HG03280 (cell line): ENCODE measurements at regions not wholly inside any gene's neighbourhood (a gene's known extent, or its start where the extent isn't known, plus 50 kb on each side); places are given as distances from the start of the nearest gene placed in this dataset.
"Not testable (repeated sequence)": the region's sequence is repeated elsewhere in the genome, so short reads cannot be mapped to it uniquely, and the experiment has no call there.

Experiments used
- ATAC-seq: cut with Tn5 transposase; IDR thresholded peaks from one replicate; pipeline ENCODE4 v1.9.1; 2021; ENCODE audit warnings: mild to moderate bottlenecking, moderate library complexity; ENCODE audit not compliant: unreplicated experiment

GRCh38 chrX:10945498-10945897 is 165.6 kb upstream of the HCCS start:
- no peak for ATAC-seq

GRCh38 chrX:10949541-10949940 is 161.6 kb upstream of the HCCS start:
- no peak for ATAC-seq

- no peak for ATAC-seq
Measured at GRCh38 chrX:10952619-10953018, 158.5 kb upstream of the HCCS start.

- ATAC-seq = no peak
Measured at GRCh38 chrX:10965174-10965798, 145.8 kb upstream of the HCCS start.

GRCh38 chrX:10966057-10966456 is 145.1 kb upstream of the HCCS start:
- no peak for ATAC-seq

- ATAC-seq = no peak
Measured at GRCh38 chrX:10971176-10971575, 140.0 kb upstream of the HCCS start.

- no peak for ATAC-seq
Measured at GRCh38 chrX:10971759-10972158, 139.4 kb upstream of the HCCS start.

GRCh38 chrX:10972706-10973105 is 138.4 kb upstream of the HCCS start:
- ATAC-seq = no peak

GRCh38 chrX:10974920-10975319 is 136.2 kb upstream of the HCCS start:
- no peak for ATAC-seq

GRCh38 chrX:10979956-10980355 is 131.2 kb upstream of the HCCS start:
- ATAC-seq = no peak

GRCh38 chrX:10981506-10981905 is 129.6 kb upstream of the HCCS start:
- no peak for ATAC-seq

- no peak for ATAC-seq
Measured at GRCh38 chrX:10983526-10983925, 127.6 kb upstream of the HCCS start.

- ATAC-seq = no peak
Measured at GRCh38 chrX:10984213-10984612, 126.9 kb upstream of the HCCS start.

- no peak for ATAC-seq
Measured at GRCh38 chrX:10986616-10987015, 124.5 kb upstream of the HCCS start.

GRCh38 chrX:10988653-10989052 is 122.5 kb upstream of the HCCS start:
- ATAC-seq = no peak

GRCh38 chrX:10989386-10989785 is 121.7 kb upstream of the HCCS start:
- no peak for ATAC-seq

- ATAC-seq = no peak
Measured at GRCh38 chrX:10990418-10990817, 120.7 kb upstream of the HCCS start.

GRCh38 chrX:10990976-10991375 is 120.2 kb upstream of the HCCS start:
- ATAC-seq = no peak

GRCh38 chrX:10992110-10992509 is 119.0 kb upstream of the HCCS start:
- no peak for ATAC-seq

GRCh38 chrX:11007076-11007475 is 104.1 kb upstream of the HCCS start:
- not testable (repeated sequence) for ATAC-seq

- no peak for ATAC-seq
Measured at GRCh38 chrX:11010476-11010875, 100.7 kb upstream of the HCCS start.

- no peak for ATAC-seq
Measured at GRCh38 chrX:11016728-11017127, 94.4 kb upstream of the HCCS start.

- ATAC-seq = not testable (repeated sequence)
Measured at GRCh38 chrX:11022588-11022987, 88.5 kb upstream of the HCCS start.
